IMR-90 (cell line): ENCODE measurements at regions not wholly inside any gene's neighbourhood (a gene's known extent, or its start where the extent isn't known, plus 50 kb on each side); places are given as distances from the start of the nearest gene placed in this dataset.
A peak's percentile ranks its signal among the peaks of the same experiment; 100 is the strongest.

Experiments
- ATAC-seq: fragments of 200-7000 bp; cut with Tn5 transposase; 2 replicates; pipeline ENCODE4 v1.9.1; 2020; ENCODE audit warnings: low read depth, mild to moderate bottlenecking, moderate library complexity
- BruUV-seq: library from RNA; stranded (reverse); fragments of 400-500 nt; replicated peaks from 2 replicates; lab custom pipeline; 2021; lab: Mats Ljungman, UMichigan
- CTCF ChIA-PET: fragments of 300-600 bp; formaldehyde crosslinking; extraction: SDS; loops from one replicate; lab custom pipeline; 2021; ENCODE audit warnings: antibody characterized with exemption; lab: Yijun Ruan, JAX
- POLR2A ChIA-PET: fragments of 300-600 bp; sonication (Branson Sonifier 250); formaldehyde crosslinking; loops from one replicate; lab custom pipeline; 2022; ENCODE audit warnings: antibody characterized with exemption; ENCODE audit not compliant: unreplicated experiment; lab: Charles Lee
- DNase-seq: peaks from one replicate; pipeline ENCODE4 v3.0.0; 2013
- H2AFZ ChIP-seq: replicated peaks from 2 replicates; pipeline ENCODE3; 2013; ENCODE audit warnings: low read length, mild to moderate bottlenecking; ENCODE audit not compliant: poor library complexity
- H2AK5ac ChIP-seq: 2 replicates; pipeline ENCODE4 v1.6.1; 2013; ENCODE audit warnings: low read depth, low read length, inconsistent platforms
- H2AK9ac ChIP-seq: replicated peaks from 2 replicates; pipeline ENCODE3; 2013; ENCODE audit warnings: mild to moderate bottlenecking, low read depth, low read length, moderate library complexity; ENCODE audit not compliant: poor library complexity
- H2BK120ac ChIP-seq: 2 replicates; pipeline ENCODE4 v1.6.1; 2013; ENCODE audit warnings: low read depth, low read length, inconsistent platforms
- H2BK15ac ChIP-seq: 3 replicates; pipeline ENCODE4 v1.6.1; 2013; ENCODE audit warnings: low read depth, low read length, inconsistent platforms
- H2BK20ac ChIP-seq: 2 replicates; pipeline ENCODE4 v1.6.1; 2013; ENCODE audit warnings: low read depth, mild to moderate bottlenecking, inconsistent platforms, low read length, moderate library complexity
- H2BK5ac ChIP-seq: 2 replicates; pipeline ENCODE4 v1.6.1; 2013; ENCODE audit warnings: mild to moderate bottlenecking, low read depth, low read length, inconsistent platforms; ENCODE audit not compliant: poor library complexity, severe bottlenecking
- H3K14ac ChIP-seq: replicated peaks from 2 replicates; pipeline ENCODE4 v1.6.1; 2013; ENCODE audit warnings: low read depth, low read length, inconsistent platforms
- H3K18ac ChIP-seq: 2 replicates; pipeline ENCODE4 v1.6.1; 2013; ENCODE audit warnings: low read depth, low read length, control low read depth
- H3K23ac ChIP-seq: 2 replicates; pipeline ENCODE4 v1.6.1; 2013; ENCODE audit warnings: low read depth, low read length, inconsistent platforms
- H3K27ac ChIP-seq: 2 replicates; pipeline ENCODE4 v1.5.1; 2013; ENCODE audit warnings: mild to moderate bottlenecking, control low read depth, low read length; ENCODE audit not compliant: insufficient read depth
- H3K27me3 ChIP-seq: 2 replicates; pipeline ENCODE4 v1.6.1; 2013; ENCODE audit warnings: low read length; ENCODE audit not compliant: control insufficient read depth, insufficient read depth
- H3K36me3 ChIP-seq: 2 replicates; pipeline ENCODE4 v1.6.1; 2013; ENCODE audit warnings: low read length, mixed read lengths; ENCODE audit not compliant: control insufficient read depth, insufficient read depth
- H3K4ac ChIP-seq: 2 replicates; pipeline ENCODE4 v1.6.1; 2013; ENCODE audit warnings: low read depth, low read length, inconsistent platforms
- H3K4me1 ChIP-seq: 2 replicates; pipeline ENCODE4 v1.6.1; 2013; ENCODE audit warnings: low read length, mixed read lengths; ENCODE audit not compliant: control insufficient read depth, insufficient read depth
- H3K4me2 ChIP-seq: 2 replicates; pipeline ENCODE4 v1.6.1; 2013; ENCODE audit warnings: low read depth, mild to moderate bottlenecking, control low read depth, low read length, moderate library complexity
- H3K4me3 ChIP-seq: 2 replicates; pipeline ENCODE4 v1.5.1; 2013; ENCODE audit warnings: low read depth, mild to moderate bottlenecking, control low read depth, low read length, moderate library complexity; ENCODE audit not compliant: insufficient read depth
- H3K56ac ChIP-seq: 2 replicates; pipeline ENCODE4 v1.6.1; 2013; ENCODE audit warnings: low read length, inconsistent platforms; ENCODE audit not compliant: insufficient read depth; ENCODE audit errors: extremely low read depth
- H3K79me1 ChIP-seq, 2 experiments: 2 replicates each; pipeline ENCODE4 v1.6.1; 2013; ENCODE audit warnings: low read length in 2 of 2, inconsistent platforms in 1 of 2, low read depth in 1 of 2
- H3K9ac ChIP-seq: 2 replicates; pipeline ENCODE4 v1.6.1; 2013; ENCODE audit warnings: low read depth, low read length, control low read depth
- H3K9me1 ChIP-seq: 2 replicates; pipeline ENCODE4 v1.6.1; 2013; ENCODE audit warnings: low read length, inconsistent platforms; ENCODE audit not compliant: insufficient read depth
- H3K9me3 ChIP-seq: 2 replicates; pipeline ENCODE4 v1.6.1; 2013; ENCODE audit warnings: low read length; ENCODE audit not compliant: control insufficient read depth, insufficient read depth
- H4K20me1 ChIP-seq: 2 replicates; pipeline ENCODE4 v1.6.1; 2013; ENCODE audit warnings: low read length, inconsistent platforms; ENCODE audit not compliant: insufficient read depth
- H4K5ac ChIP-seq: 2 replicates; pipeline ENCODE4 v1.6.1; 2013; ENCODE audit warnings: mild to moderate bottlenecking, low read depth, low read length, control low read depth
- H4K8ac ChIP-seq, 2 experiments: 2 replicates each; pipeline ENCODE4 v1.6.1; 2013; ENCODE audit warnings: low read depth in 2 of 2, low read length in 2 of 2, control low read depth in 1 of 2, inconsistent platforms in 1 of 2
- H4K91ac ChIP-seq: 2 replicates; pipeline ENCODE4 v1.6.1; 2013; ENCODE audit warnings: low read depth, low read length, inconsistent platforms; ENCODE audit not compliant: insufficient read depth
- BHLHE40 ChIP-seq: fragments of 150-350 bp; IDR thresholded peaks from 2 replicates; pipeline ENCODE4 v1.6.1; 2016; ENCODE audit warnings: mild to moderate bottlenecking, low read depth, low read length
- CEBPB ChIP-seq: IDR thresholded peaks from 2 replicates; pipeline ENCODE4 v1.6.1; 2012; ENCODE audit warnings: low read depth, low read length, improper control_type of control experiment
- CHD1 ChIP-seq: IDR thresholded peaks from 2 replicates; pipeline ENCODE4 v1.6.1; 2012; ENCODE audit warnings: low read depth, low read length, improper control_type of control experiment
- ELK1 ChIP-seq: fragments of 150-350 bp; IDR thresholded peaks from 2 replicates; pipeline ENCODE4 v1.6.1; 2016; ENCODE audit warnings: low read depth, mild to moderate bottlenecking, low read length, moderate library complexity, borderline replicate concordance
- FOS ChIP-seq: fragments of 150-350 bp; IDR thresholded peaks from 2 replicates; pipeline ENCODE4 v1.6.1; 2016; ENCODE audit warnings: low read depth, low read length
- MAZ ChIP-seq: IDR thresholded peaks from 2 replicates; pipeline ENCODE4 v1.6.1; 2012; ENCODE audit warnings: low read depth, mild to moderate bottlenecking, low read length, improper control_type of control experiment, moderate library complexity, borderline replicate concordance
- MXI1 ChIP-seq: IDR thresholded peaks from 2 replicates; pipeline ENCODE4 v1.6.1; 2012; ENCODE audit warnings: low read depth, mild to moderate bottlenecking, low read length, moderate library complexity, borderline replicate concordance
- NFE2L2 ChIP-seq: fragments of 150-350 bp; IDR thresholded peaks from 2 replicates; pipeline ENCODE4 v1.6.1; 2016; ENCODE audit warnings: low read depth, mild to moderate bottlenecking, low read length
- POLR2A ChIP-seq: IDR thresholded peaks from 2 replicates; pipeline ENCODE4 v1.6.1; 2012; ENCODE audit warnings: mild to moderate bottlenecking, low read depth, low read length
- RAD21 ChIP-seq: IDR thresholded peaks from 2 replicates; pipeline ENCODE4 v1.6.1; 2012; ENCODE audit warnings: low read length, improper control_type of control experiment
- RCOR1 ChIP-seq: IDR thresholded peaks from 2 replicates; pipeline ENCODE4 v1.6.1; 2012; ENCODE audit warnings: mild to moderate bottlenecking, low read length, improper control_type of control experiment; ENCODE audit not compliant: insufficient replicate concordance
- RFX5 ChIP-seq: IDR thresholded peaks from 2 replicates; pipeline ENCODE4 v1.8.0; 2012; ENCODE audit warnings: low read depth, mild to moderate bottlenecking, low read length, moderate library complexity
- SMC3 ChIP-seq: fragments of 150-350 bp; IDR thresholded peaks from 2 replicates; pipeline ENCODE4 v1.6.1; 2016; ENCODE audit warnings: low read depth, mild to moderate bottlenecking, antibody characterized with exemption, low read length, moderate library complexity
- USF2 ChIP-seq: fragments of 150-350 bp; IDR thresholded peaks from 2 replicates; pipeline ENCODE4 v1.6.1; 2017; ENCODE audit warnings: mild to moderate bottlenecking, antibody characterized with exemption, low read length, low read depth
- WGBS, 2 experiments: methylation state at CpG; one replicate each; pipeline versions ENCODE4 v1.1.5 to v1.1.7; 2013; ENCODE audit warnings: missing lambda C conversion rate in 2 of 2; ENCODE audit not compliant: insufficient read length in 1 of 2; ENCODE audit errors: extremely low coverage in 2 of 2; 5-methylcytosine and 5-hydroxymethylcytosine counted together
- dilution Hi-C: fragments of 300-500 bp; cut with HindIII; formaldehyde crosslinking; loops from one replicate; pipeline ENCODE4 v1.14.3; 2018; ENCODE audit warnings: low sequenced_read_pairs; ENCODE audit not compliant: unreplicated experiment
- in situ Hi-C: fragments of 300-500 bp; cut with MboI; formaldehyde crosslinking; loops from 3 replicates; pipeline ENCODE4 v1.14.3; 2019; ENCODE audit warnings: low sequenced_read_pairs, inconsistent platforms, mixed read lengths
- intact Hi-C: fragments of 100-400 bp; cut with micrococcal nuclease; formaldehyde crosslinking; loops from 2 replicates; pipeline ENCODE4 v1.10.0; 2022

- H3K9me1 ChIP-seq, result peaks cover 10% of the 10 kb centered on the region
- H2AK9ac ChIP-seq, result peak overlapping the region; percentile 63
- no peak overlapping the region for H3K9ac ChIP-seq
- H2AFZ ChIP-seq, result peak overlapping the region; percentile 82
- dilution Hi-C loops, result no loop called here
- H2BK120ac ChIP-seq, result peak overlapping the region; percentile 97
- H3K79me1 ChIP-seq, result no peaks in the 10 kb centered on the region
- peak overlapping the region; percentile 64 for H2BK5ac ChIP-seq
- H3K27ac ChIP-seq, result peak overlapping the region; percentile 61
- no peaks in the 10 kb centered on the region for H3K36me3 ChIP-seq
- ChIA-PET CTCF (no interaction called here), POLR2A (interaction anchor here (0.6 kb wide), 1 partner anchor 84 kb away, joined by 4 read pairs; no protein-coding TSS in a partner anchor)
- H4K91ac ChIP-seq, result peak overlapping the region; percentile 82
- H3K27me3 ChIP-seq, result peaks cover 4% of the 10 kb centered on the region; the same call in 1 of the 2 replicates
- H3K4me3 ChIP-seq, result no peak overlapping the region
- peak overlapping the region; percentile 78; the same call in 1 of the 3 replicates for H2BK15ac ChIP-seq
- H3K4ac ChIP-seq, result peak overlapping the region; percentile 83
- in situ Hi-C loops, result no loop called here
- no peaks in the 10 kb centered on the region for H3K9me3 ChIP-seq
- peak; percentile 86 for DNase-seq
- H4K8ac ChIP-seq, result peak overlapping the region; percentile 68 to 83; a peak in 3 of 4 replicates
- H4K20me1 ChIP-seq, result no peaks in the 10 kb centered on the region
- H2AK5ac ChIP-seq, result peak overlapping the region; percentile 94
- intact Hi-C loops, result no loop called here
- H3K14ac ChIP-seq, result peak overlapping the region; percentile 60
- peak overlapping the region; percentile 52 for H3K4me2 ChIP-seq
- peak overlapping the region; percentile 84 for H4K5ac ChIP-seq
- H2BK20ac ChIP-seq, result peak overlapping the region; percentile 84
- 39% methylated on average over 3 of the region's 25 CpGs; no CpG with 5 or more reads in 1 of the 2 experiments for WGBS, 2 experiments
- H3K23ac ChIP-seq, result peak overlapping the region; percentile 23; the same call in 1 of the 2 replicates
- peaks cover 18% of the 10 kb centered on the region for H3K4me1 ChIP-seq
- H3K56ac ChIP-seq, result no peak overlapping the region
- ATAC-seq, result peak; percentile 81
- no TSS peak for BruUV-seq
- H3K18ac ChIP-seq, result peak overlapping the region; percentile 83
- TF ChIP-seq USF2 (no peak), ELK1 (no peak), MAZ (peak; percentile 78; the same call in 1 of the 2 replicates), CEBPB (peak; percentile 98), FOS (peak; percentile 74; the same call in 1 of the 2 replicates), RAD21 (peak; percentile 24; the same call in 1 of the 2 replicates), NFE2L2 (peak; percentile 43; the same call in 1 of the 2 replicates), RFX5 (no peak), RCOR1 (no peak), BHLHE40 (peak; percentile 77), SMC3 (no peak), CHD1 (no peak), MXI1 (peak; percentile 62; the same call in 1 of the 2 replicates), POLR2A (no peak)
These were observed 88.7 kb upstream of the MYL10 start for GRCh38 chr7:101717628-101718357.
